Fibroblast of villous mesenchyme (primary cell): ENCODE measurements at regions not wholly inside any gene's neighbourhood (a gene's known extent, or its start where the extent isn't known, plus 50 kb on each side); places are given as distances from the start of the nearest gene placed in this dataset.
A peak's percentile ranks its signal among the peaks of the same experiment; 100 is the strongest.

Experiments
- DNase-seq: peaks from one replicate; pipeline ENCODE4 v3.0.0-alpha.2; 2010; ENCODE audit warnings: low read depth
- H3K4me3 ChIP-seq: 2 replicates; pipeline ENCODE4 v1.5.1; 2011; ENCODE audit warnings: low read depth, mild to moderate bottlenecking, low read length
- CTCF ChIP-seq: IDR thresholded peaks from 2 replicates; pipeline ENCODE4 v1.5.1; 2012; ENCODE audit warnings: low read depth, mild to moderate bottlenecking, low read length; ENCODE audit not compliant: insufficient read depth

GRCh38 chr16:73190688-73191659 lies 143.0 kb upstream of the ZFHX3 start:
- no peak for TF ChIP-seq CTCF
- H3K4me3 ChIP-seq: no peak overlapping the region
- DNase-seq: no peak

- DNase-seq: no peak
- TF ChIP-seq CTCF: no peak
- H3K4me3 ChIP-seq: no peak overlapping the region
Measured at GRCh38 chr16:73190256-73190655, 142.3 kb upstream of the ZFHX3 start.

GRCh38 chr16:73189136-73189535 lies 141.2 kb upstream of the ZFHX3 start:
- DNase-seq: no peak
- TF ChIP-seq CTCF: no peak
- H3K4me3 ChIP-seq: no peak overlapping the region

GRCh38 chr16:73186752-73187601 lies 139.0 kb upstream of the ZFHX3 start:
- no peak for TF ChIP-seq CTCF
- DNase-seq: peak; percentile 7
- no peak overlapping the region for H3K4me3 ChIP-seq

DNA sequence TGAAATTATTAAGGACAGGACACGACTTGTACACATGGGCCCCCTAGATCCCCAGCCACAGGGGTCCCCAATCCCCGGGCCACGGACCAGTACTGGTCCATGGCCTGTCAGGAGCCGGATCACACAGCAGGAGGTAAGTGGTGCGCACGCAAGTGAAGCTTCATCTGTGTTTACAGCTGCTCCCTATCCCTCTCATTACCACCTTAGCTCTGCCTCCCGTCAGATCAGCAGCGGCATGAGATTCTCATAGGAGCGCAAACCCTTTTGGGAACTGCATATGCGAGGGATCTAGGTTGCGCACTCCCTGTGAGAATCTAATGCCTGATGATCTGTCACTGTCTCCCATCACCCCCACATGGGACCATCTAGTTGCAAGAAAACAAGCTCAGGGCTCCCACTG lies 137.8 kb upstream of the ZFHX3 start:
- H3K4me3 ChIP-seq: no peak overlapping the region
- DNase-seq: no peak
- TF ChIP-seq CTCF: no peak

DNA sequence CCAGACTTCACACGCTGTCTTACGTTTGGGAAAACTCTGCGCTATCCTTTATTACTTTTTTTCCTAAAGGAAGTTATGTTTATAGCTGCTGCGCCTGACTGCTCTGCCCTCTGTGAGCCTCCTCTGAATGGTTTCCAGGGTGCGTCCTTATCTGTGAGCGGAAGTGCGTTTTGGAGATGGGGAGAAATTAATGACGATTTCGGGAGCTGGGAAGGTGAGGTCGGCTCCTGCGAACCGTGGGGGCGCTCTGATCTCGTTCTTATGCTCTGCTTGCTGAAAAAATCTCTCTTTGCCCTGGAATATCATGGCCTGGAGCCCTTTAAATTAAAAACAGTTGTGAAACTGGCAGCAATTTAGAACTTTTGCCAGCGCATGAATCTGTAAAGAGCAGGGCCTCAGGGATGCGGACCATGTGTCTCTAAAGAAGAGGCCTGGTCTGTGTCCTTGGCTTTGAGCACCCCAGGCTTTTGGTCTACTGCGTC lies 135.7 kb upstream of the ZFHX3 start:
- DNase-seq: peak; percentile 60

More for the DNA sequence above, 135.7 kb upstream of the ZFHX3 start:
- H3K4me3 ChIP-seq: no peak overlapping the region
- TF ChIP-seq CTCF: peak; percentile 6
